ENCODE measurements at regions not wholly inside any gene's neighbourhood (a gene's known extent, or its start where the extent isn't known, plus 50 kb on each side); places are given as distances from the start of the nearest gene placed in this dataset.

DNA sequence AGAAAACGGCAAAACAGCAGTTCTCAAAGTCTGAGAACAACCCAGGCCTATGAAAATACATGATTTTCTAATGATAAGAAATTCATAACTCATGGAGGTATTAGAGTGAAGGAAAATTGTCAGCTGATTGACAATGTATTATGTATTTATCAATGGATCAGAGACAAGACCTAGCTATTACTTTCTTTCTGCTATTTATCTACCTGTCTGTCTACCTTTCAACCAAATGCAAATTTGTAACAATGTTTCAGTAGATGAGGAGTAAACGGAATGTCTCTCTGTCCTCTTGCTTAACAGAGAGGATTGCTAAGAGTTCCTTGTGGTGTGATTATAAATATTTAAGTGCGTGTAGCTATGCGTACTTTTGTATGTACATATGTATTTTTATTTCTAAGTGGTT lies 568.7 kb upstream of the RGS18 start:
- Mint-ChIP-seq H3K4me3 (no peak overlapping the region), H3K27ac (ENCODE audit: unreplicated experiment) (no peak overlapping the region), H3K9me3 (no peaks in the 10 kb centered on the region), H3K4me1 (peaks cover 11% of the 10 kb centered on the region), H3K36me3 (ENCODE audit: low read depth) (no peaks in the 10 kb centered on the region), H3K27me3 (ENCODE audit: low read depth) (no peaks in the 10 kb centered on the region)
- DNase-seq (ENCODE audit: low read depth, low spot score) = no peak
- TF ChIP-seq, protein P1, sequence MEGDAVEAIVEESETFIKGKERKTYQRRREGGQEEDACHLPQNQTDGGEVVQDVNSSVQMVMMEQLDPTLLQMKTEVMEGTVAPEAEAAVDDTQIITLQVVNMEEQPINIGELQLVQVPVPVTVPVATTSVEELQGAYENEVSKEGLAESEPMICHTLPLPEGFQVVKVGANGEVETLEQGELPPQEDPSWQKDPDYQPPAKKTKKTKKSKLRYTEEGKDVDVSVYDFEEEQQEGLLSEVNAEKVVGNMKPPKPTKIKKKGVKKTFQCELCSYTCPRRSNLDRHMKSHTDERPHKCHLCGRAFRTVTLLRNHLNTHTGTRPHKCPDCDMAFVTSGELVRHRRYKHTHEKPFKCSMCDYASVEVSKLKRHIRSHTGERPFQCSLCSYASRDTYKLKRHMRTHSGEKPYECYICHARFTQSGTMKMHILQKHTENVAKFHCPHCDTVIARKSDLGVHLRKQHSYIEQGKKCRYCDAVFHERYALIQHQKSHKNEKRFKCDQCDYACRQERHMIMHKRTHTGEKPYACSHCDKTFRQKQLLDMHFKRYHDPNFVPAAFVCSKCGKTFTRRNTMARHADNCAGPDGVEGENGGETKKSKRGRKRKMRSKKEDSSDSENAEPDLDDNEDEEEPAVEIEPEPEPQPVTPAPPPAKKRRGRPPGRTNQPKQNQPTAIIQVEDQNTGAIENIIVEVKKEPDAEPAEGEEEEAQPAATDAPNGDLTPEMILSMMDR (conservative IDR thresholded peaks at IDR 0.05) = no peak

DNA sequence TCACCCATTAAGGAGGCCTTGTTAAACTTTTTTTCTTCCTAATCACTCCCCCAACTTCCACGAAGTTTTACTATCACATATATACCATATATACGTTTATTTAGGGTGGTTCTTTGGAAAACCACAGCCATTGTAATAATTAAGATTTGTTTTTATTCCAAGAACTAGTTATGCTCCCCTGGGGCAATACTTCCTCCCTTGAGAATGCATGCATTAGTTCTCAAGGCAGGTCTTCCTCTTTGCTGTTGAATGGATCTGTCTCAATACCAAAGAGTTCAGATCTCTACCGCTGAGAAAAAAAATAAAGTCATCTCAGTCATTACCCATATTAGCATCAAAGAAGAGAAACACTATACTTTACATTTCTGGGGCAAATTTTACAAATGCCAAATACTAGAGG lies 567.7 kb upstream of the RGS18 start:
- Mint-ChIP-seq H3K27ac (ENCODE audit: unreplicated experiment) (no peak overlapping the region), H3K36me3 (ENCODE audit: low read depth) (no peaks in the 10 kb centered on the region), H3K4me1 (peaks cover 11% of the 10 kb centered on the region)

DNA sequence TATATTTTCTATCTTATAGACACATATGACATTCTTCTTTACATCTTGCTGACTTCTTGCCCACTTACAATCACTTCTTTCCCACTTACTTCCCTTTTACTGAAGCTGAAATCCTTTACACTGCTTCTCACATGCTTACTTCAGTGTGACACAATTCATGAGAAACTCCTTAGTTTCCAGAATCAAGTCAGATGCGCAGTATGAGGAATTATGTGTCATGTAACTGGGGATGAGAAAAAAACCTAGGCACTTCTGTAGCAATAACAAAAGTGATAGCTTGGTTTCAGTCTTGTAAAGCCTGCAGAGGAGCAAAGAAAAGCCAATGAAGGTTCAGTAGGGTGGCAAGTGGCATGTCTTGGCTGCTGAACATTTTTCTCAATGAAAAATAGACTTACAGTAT lies 566.2 kb upstream of the RGS18 start:
- Mint-ChIP-seq H3K27ac (ENCODE audit: unreplicated experiment) (no peak overlapping the region), H3K4me1 (peaks cover 11% of the 10 kb centered on the region), H3K27me3 (ENCODE audit: low read depth) (no peaks in the 10 kb centered on the region), H3K4me3 (no peak overlapping the region), H3K9me3 (no peaks in the 10 kb centered on the region), H3K36me3 (ENCODE audit: low read depth) (no peaks in the 10 kb centered on the region)
- TF ChIP-seq, protein P1 (conservative IDR thresholded peaks at IDR 0.05) = no peak
- DNase-seq (ENCODE audit: low read depth, low spot score) = no peak

More for the DNA sequence above, 567.7 kb upstream of the RGS18 start:
- Mint-ChIP-seq H3K4me3 (no peak overlapping the region), H3K27me3 (ENCODE audit: low read depth) (no peaks in the 10 kb centered on the region), H3K9me3 (no peaks in the 10 kb centered on the region)
- TF ChIP-seq, protein P1 (conservative IDR thresholded peaks at IDR 0.05) = no peak
- no peak for DNase-seq (ENCODE audit: low read depth, low spot score)

DNA sequence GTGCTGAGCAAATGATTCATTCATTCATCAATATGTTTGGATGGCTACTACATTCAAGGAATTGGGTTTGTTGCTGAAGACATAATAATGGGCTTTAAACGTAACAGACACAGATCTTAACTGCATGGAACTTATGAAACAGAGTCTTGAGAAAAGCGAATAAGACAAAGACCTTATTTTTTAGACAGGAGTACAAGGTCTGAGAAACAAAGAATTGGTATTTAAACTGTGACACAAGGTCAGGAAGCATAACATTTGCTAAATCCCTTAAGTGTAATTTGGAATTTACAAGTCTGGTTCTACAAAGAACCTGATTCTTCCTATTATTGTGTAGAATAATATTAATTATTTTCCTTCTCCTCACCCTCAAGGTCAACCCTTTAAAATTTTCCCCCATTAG lies 565.4 kb upstream of the RGS18 start:
- Mint-ChIP-seq H3K36me3 (ENCODE audit: low read depth) (no peaks in the 10 kb centered on the region), H3K4me3 (no peak overlapping the region), H3K27ac (ENCODE audit: unreplicated experiment) (no peak overlapping the region), H3K4me1 (peaks cover 11% of the 10 kb centered on the region), H3K9me3 (no peaks in the 10 kb centered on the region), H3K27me3 (ENCODE audit: low read depth) (no peaks in the 10 kb centered on the region)
- TF ChIP-seq, protein P1 (conservative IDR thresholded peaks at IDR 0.05) = no peak
- no peak for DNase-seq (ENCODE audit: low read depth, low spot score)

DNA sequence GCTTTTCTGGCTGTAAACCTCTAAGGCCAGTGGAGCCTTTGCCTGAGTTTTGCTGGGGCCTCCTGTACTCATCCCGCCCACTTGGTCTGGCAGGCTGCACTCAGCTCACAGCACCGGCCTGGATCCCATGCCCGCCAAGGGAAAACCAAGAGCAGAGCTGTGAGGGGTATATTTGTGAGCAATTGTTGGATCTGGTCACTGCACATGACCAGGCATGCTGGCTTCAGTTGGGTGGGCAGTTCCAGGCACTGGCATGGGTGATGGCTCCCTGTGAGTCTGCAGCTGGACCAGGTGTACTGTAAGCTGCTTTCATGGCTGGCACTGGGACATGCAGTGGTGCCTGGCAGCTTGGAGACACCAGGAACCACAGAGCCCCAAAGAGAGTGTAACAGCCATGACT lies 563.1 kb upstream of the RGS18 start:
- Mint-ChIP-seq H3K27me3 (ENCODE audit: low read depth) (no peaks in the 10 kb centered on the region), H3K36me3 (ENCODE audit: low read depth) (no peaks in the 10 kb centered on the region), H3K4me1 (peaks cover 11% of the 10 kb centered on the region), H3K27ac (ENCODE audit: unreplicated experiment) (no peak overlapping the region), H3K9me3 (no peaks in the 10 kb centered on the region), H3K4me3 (no peak overlapping the region)
- no peak for DNase-seq (ENCODE audit: low read depth, low spot score)
- TF ChIP-seq, protein P1 (conservative IDR thresholded peaks at IDR 0.05) = no peak

DNA sequence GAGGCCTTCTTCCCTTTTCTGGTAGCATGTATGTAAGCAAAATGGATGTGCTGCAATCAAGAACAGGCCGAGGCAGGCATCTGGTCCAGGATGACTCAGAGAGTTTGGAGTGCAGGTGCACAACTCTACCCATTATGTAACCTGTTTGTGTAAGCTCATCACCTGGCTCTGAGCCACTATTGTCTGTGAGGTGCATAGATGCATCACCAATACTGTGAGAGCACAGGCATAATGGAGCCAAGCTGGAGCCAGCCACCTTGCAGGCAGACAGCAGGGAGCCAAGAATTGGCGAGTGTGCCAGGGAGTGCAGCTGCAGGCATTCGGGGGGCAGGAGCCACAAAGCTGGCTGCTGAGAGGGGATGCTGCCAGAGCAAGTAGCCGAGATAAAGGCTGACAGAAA lies 549.9 kb upstream of the RGS18 start:
- H3K36me3 Mint-ChIP-seq (ENCODE audit: low read depth) = no peaks in the 10 kb centered on the region
- H3K27ac Mint-ChIP-seq (ENCODE audit: unreplicated experiment) = peak overlapping the region; percentile 83
- TF ChIP-seq, protein P1 (conservative IDR thresholded peaks at IDR 0.05) = no peak
- no peaks in the 10 kb centered on the region for H3K9me3 Mint-ChIP-seq
- H3K4me1 Mint-ChIP-seq = no peaks in the 10 kb centered on the region
- H3K27me3 Mint-ChIP-seq (ENCODE audit: low read depth) = no peaks in the 10 kb centered on the region
- no peak overlapping the region for H3K4me3 Mint-ChIP-seq
- DNase-seq (ENCODE audit: low read depth, low spot score) = no peak

Measured in neural crest cell (in vitro differentiated cells).